Cardiac muscle cell (in vitro differentiated cells and primary cell): ENCODE measurements at regions not wholly inside any gene's neighbourhood (a gene's known extent, or its start where the extent isn't known, plus 50 kb on each side); places are given as distances from the start of the nearest gene placed in this dataset.

ENCODE experiments used
- DNase-seq, 2 donors: peaks; one replicate each; pipeline versions ENCODE4 v3.0.0 to v3.0.0-alpha.2; 2010 to 2017; ENCODE audit warnings: low read depth in 1 of 2, low spot score in 1 of 2
- H3K27ac ChIP-seq: fragments of 200-600 bp; sonication (generic); 2 replicates; pipeline ENCODE4 v1.5.1; 2016
- H3K27me3 ChIP-seq: fragments of 200-600 bp; sonication (generic); 2 replicates; pipeline ENCODE4 v1.6.0; 2016; ENCODE audit warnings: control low read depth
- H3K36me3 ChIP-seq: fragments of 200-600 bp; sonication (generic); 2 replicates; pipeline ENCODE4 v1.5.1; 2016; ENCODE audit warnings: control low read depth
- H3K4me1 ChIP-seq: fragments of 200-600 bp; sonication (generic); 2 replicates; pipeline ENCODE4 v1.8.1; 2017; ENCODE audit warnings: low read depth, mild to moderate bottlenecking, mixed run types
- H3K4me3 ChIP-seq: fragments of 200-600 bp; sonication (generic); 2 replicates; pipeline ENCODE4 v1.5.1; 2016; ENCODE audit warnings: mild to moderate bottlenecking
- H3K9me3 ChIP-seq: fragments of 200-600 bp; sonication (generic); 2 replicates; pipeline ENCODE4 v1.5.1; 2017; ENCODE audit warnings: low read depth, mild to moderate bottlenecking, control low read depth
- TF ChIP-seq, protein P1 (sequence below): IDR thresholded peaks from 2 replicates; pipeline ENCODE4 v1.5.1; 2012; ENCODE audit warnings: low read depth, mild to moderate bottlenecking, low read length

DNA sequence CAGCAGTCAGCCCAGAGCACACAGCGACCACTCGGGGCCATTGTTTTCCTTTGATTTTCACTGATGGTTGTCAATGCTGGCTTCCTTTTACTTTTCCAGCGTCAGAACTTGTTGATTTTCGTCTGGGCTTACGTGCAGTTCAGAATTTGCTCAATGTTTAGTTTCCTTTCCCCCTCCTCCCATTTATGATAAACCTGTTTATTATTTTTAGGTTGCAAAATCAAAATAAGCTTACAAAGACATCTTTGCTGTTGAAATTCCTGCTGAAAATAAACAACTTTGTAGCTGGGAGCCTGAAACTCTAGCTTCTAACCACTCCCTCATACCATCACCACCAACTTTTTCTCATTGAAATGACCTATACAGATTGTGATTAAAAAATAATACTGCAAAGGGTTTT is 83.1 kb upstream of the LYZL1 start:
- peaks cover 14% of the 10 kb centered on the region for H3K4me1 ChIP-seq
- H3K36me3 ChIP-seq, result no peaks in the 10 kb centered on the region
- H3K27me3 ChIP-seq, result no peaks in the 10 kb centered on the region
- no peak overlapping the region for H3K4me3 ChIP-seq
- DNase-seq, result no peak
- TF ChIP-seq, protein P1, sequence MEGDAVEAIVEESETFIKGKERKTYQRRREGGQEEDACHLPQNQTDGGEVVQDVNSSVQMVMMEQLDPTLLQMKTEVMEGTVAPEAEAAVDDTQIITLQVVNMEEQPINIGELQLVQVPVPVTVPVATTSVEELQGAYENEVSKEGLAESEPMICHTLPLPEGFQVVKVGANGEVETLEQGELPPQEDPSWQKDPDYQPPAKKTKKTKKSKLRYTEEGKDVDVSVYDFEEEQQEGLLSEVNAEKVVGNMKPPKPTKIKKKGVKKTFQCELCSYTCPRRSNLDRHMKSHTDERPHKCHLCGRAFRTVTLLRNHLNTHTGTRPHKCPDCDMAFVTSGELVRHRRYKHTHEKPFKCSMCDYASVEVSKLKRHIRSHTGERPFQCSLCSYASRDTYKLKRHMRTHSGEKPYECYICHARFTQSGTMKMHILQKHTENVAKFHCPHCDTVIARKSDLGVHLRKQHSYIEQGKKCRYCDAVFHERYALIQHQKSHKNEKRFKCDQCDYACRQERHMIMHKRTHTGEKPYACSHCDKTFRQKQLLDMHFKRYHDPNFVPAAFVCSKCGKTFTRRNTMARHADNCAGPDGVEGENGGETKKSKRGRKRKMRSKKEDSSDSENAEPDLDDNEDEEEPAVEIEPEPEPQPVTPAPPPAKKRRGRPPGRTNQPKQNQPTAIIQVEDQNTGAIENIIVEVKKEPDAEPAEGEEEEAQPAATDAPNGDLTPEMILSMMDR, result no peak
- no peaks in the 10 kb centered on the region for H3K9me3 ChIP-seq
- peak overlapping the region; percentile 12 for H3K27ac ChIP-seq

DNA sequence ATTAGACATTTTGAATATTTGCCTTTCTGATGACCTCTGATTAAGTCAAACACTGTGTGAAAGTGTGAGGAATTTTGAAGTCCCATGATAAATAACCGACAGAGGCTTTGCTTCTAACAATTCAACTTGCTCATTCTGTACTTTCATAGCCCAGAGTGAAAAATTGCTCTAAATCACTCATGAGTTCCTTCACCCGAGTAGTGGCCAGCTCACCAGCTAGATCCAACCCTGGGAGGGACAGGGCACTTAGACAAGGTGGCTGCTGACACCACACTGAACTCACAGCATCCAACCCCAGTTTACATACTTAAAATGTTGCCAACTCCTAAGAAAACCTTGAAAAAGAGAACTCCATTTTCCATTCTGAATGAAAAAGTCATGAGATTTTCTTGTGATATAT is 80.0 kb upstream of the LYZL1 start:
- H3K27ac ChIP-seq, result no peak overlapping the region
- TF ChIP-seq, protein P1, result no peak
- no peak for DNase-seq
- H3K9me3 ChIP-seq, result no peaks in the 10 kb centered on the region
- no peaks in the 10 kb centered on the region for H3K36me3 ChIP-seq
- H3K27me3 ChIP-seq, result no peaks in the 10 kb centered on the region
- H3K4me1 ChIP-seq, result peaks cover 11% of the 10 kb centered on the region
- no peak overlapping the region for H3K4me3 ChIP-seq

DNA sequence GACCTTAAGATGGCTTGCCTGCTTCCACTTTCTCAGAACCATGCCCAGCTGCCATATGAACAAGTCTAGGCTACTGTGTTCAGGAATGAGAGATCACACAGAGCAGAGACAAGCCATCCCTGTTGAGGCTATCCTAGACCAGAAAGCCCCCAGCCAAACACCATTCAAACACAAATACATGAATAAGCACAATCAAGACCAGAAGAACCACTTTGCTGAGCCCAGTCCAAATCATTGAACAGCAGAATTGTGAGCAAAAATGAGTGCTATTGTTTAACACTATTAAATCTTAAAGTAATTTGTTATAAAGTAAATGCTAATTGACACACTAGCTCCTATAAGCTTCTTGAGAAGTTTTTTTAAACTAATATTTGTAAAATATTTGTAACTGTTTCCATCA is 79.0 kb upstream of the LYZL1 start:
- H3K4me1 ChIP-seq, result peaks cover under 1% of the 10 kb centered on the region
- H3K4me3 ChIP-seq, result no peak overlapping the region
- TF ChIP-seq, protein P1, result no peak
- no peaks in the 10 kb centered on the region for H3K36me3 ChIP-seq
- no peak for DNase-seq
- no peaks in the 10 kb centered on the region for H3K27me3 ChIP-seq
- H3K27ac ChIP-seq, result no peak overlapping the region
- no peaks in the 10 kb centered on the region for H3K9me3 ChIP-seq

DNA sequence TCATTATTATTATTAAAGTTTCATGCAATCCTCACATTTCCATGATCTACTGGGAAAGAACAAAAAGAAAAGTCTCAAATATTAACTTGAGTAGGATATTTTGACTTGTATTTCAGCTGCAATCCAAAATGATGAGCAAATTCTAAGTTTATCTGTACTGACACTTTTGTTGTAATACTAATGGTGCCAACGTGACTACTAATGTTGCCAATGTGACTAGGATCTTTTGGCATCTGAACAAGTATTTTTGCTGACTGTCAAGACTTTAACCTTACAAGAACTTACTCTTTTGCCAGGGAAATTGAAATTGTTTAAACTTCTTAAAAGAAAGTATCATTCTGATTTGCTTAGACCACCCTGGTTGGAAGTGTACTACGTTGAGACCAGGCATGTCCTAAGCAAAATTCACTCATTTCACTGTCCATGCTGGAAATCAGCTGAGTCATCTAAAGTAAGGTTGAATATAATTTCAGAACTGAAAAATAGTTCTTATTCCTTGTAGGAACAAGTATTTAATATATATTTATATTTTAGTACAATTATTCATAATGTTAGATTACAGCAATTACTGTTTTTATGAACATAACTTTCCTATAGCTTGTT is 78.5 kb upstream of the LYZL1 start:
- TF ChIP-seq, protein P1, result no peak
- Histone ChIP-seq H3K27me3 (no peaks in the 10 kb centered on the region), H3K4me3 (no peak overlapping the region), H3K27ac (no peak overlapping the region), H3K9me3 (no peaks in the 10 kb centered on the region), H3K4me1 (no peaks in the 10 kb centered on the region), H3K36me3 (no peaks in the 10 kb centered on the region)
- DNase-seq, result peak in 1 of 2 donors; percentile 3

DNA sequence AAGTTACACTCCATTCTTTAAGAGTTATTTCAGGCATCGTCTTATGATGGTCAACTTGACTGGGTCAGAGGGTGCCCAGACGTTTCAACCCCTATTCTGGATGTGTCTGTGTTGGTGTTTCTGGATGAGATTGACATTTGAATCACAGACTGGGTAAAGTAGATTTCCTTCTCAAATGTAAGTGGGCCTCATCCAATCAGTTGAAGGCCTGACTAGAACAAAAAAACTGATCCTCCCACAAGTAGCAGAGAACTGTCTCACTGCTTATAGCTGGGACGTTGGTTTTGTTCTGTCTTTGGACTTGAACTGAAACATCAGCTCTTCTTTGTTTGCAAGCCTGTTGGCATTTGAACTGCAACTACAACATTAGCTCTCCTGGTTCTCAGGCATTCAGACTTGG is 76.3 kb upstream of the LYZL1 start:
- no peak for DNase-seq
- no peaks in the 10 kb centered on the region for H3K27me3 ChIP-seq
- no peaks in the 10 kb centered on the region for H3K9me3 ChIP-seq
- no peak overlapping the region for H3K4me3 ChIP-seq
- H3K27ac ChIP-seq, result no peak overlapping the region
- H3K4me1 ChIP-seq, result no peaks in the 10 kb centered on the region
- TF ChIP-seq, protein P1, result no peak
- no peaks in the 10 kb centered on the region for H3K36me3 ChIP-seq
